ENCODE measurements at regions not wholly inside any gene's neighbourhood (a gene's known extent, or its start where the extent isn't known, plus 50 kb on each side); places are given as distances from the start of the nearest gene placed in this dataset.

DNA sequence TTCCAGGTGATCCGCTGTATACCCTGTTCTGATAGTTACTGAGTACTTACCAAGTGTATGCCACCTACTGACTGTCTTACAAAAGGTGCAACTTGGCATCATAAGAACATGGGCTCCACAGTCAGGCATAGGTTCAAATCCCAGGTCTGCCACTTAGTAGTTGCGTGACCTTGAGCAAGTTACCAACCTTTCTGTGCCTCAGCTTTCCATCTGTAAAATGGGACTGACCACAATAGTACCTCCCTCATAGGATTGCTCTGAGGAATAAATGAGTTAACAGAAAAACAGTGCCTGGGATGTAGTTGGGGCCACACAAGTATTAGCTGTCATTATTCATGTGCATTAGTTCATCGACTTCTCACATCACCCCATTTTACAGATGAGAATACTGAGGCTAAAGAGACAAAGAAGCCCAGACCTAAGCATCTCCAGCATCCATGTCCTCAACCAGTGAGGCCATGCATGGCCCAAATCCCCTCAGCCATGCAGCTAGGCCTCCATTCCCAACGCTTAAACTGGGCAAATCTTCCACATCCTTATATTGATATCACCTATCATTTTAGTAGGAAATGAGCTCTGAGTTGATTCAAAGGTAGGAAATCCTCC is 51.3 kb upstream of the UBE2L5 start:
- TF ChIP-seq, protein P1, sequence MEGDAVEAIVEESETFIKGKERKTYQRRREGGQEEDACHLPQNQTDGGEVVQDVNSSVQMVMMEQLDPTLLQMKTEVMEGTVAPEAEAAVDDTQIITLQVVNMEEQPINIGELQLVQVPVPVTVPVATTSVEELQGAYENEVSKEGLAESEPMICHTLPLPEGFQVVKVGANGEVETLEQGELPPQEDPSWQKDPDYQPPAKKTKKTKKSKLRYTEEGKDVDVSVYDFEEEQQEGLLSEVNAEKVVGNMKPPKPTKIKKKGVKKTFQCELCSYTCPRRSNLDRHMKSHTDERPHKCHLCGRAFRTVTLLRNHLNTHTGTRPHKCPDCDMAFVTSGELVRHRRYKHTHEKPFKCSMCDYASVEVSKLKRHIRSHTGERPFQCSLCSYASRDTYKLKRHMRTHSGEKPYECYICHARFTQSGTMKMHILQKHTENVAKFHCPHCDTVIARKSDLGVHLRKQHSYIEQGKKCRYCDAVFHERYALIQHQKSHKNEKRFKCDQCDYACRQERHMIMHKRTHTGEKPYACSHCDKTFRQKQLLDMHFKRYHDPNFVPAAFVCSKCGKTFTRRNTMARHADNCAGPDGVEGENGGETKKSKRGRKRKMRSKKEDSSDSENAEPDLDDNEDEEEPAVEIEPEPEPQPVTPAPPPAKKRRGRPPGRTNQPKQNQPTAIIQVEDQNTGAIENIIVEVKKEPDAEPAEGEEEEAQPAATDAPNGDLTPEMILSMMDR (IDR thresholded peaks at IDR 0.05) = no peak
- TF ChIP-seq POLR2A (IDR thresholded peaks at IDR 0.05) (no peak), EP300 (IDR thresholded peaks at IDR 0.05) (no peak)
